COR-L47 (cell line): ENCODE measurements at regions not wholly inside any gene's neighbourhood (a gene's known extent, or its start where the extent isn't known, plus 50 kb on each side); places are given as distances from the start of the nearest gene placed in this dataset.
"Not testable (repeated sequence)": the region's sequence is repeated elsewhere in the genome, so short reads cannot be mapped to it uniquely, and the experiment has no call there.

Source experiments
- DNase-seq: peaks from one replicate; lab custom pipeline; 2025; lab: John Stamatoyannopoulos, UW

GRCh38 chr1:119191325-119191724, 50.9 kb upstream of the WARS2 start:
- no peak for DNase-seq

- no peak for DNase-seq
Observed at GRCh38 chr1:119204197-119204960, 63.9 kb upstream of the WARS2 start.

DNA sequence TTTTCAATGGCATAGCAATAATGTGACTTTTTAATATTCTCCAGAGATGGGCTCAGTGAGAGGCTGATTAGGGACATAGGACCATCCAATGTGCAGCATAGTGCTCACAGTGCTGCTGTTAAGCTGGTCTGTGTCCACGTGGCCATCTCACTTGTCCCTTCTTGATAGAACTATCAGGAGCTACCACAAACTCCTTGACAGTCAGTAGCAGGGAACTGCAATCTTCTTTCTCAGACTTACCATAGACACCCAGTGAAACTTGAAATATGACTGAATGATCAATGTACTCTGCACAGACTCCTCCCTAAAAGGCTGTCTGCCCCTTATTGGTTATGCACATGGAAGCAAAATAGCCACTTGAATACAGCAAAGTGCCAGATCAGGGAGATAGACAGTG, 64.5 kb upstream of the WARS2 start:
- no peak for DNase-seq

DNA sequence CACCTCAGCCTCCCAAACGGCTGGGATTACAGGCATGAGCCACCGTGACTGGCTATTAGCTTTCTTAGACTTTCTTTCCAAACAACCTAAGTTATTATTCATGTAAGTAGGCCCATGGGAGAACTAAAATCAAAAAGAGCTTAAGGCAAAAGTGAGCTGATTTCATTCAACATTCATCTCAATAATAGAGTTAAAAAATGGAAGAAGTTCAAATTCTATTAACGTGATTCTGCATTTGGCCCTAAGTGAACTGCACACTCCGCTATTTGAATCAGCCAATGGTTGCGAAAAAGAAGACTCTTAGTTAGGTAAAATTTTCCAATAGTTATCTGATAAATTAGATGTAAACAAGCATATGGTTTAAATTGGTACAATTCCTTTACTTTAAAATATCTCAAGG, 68.6 kb upstream of the WARS2 start:
- DNase-seq = no peak

DNA sequence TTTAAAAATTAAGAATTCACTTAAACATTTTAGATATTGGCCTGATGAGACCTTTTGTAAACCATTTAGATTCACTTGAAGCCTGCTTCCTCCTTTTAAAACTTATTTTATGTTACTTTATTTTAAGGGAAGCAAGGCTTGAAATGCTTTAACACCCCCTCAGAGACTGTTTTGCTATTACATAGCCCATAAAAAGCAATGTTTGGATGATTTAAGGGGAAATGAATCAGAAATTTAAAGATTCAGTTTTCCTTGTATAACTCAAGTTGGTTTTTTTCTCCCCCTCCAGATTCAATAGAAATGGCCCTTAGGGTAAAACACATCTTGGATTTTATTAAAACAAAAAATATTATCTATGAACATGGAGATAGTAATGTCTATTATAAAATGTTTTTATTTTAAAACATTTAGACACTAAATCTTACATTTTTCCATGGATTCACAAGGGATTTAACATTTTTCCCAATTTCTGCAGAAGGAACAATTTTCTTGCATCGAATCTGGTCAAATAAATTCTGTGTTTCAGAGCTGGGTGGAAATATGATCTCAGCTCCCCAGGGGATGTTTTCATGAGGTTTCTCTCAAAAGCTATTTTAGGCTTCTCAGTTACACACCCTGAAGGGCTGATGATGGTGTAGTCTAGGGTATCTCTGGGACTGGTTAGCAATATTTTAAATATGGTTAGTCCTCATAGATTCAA, 69.3 kb upstream of the WARS2 start:
- DNase-seq = peak; percentile 5

DNA sequence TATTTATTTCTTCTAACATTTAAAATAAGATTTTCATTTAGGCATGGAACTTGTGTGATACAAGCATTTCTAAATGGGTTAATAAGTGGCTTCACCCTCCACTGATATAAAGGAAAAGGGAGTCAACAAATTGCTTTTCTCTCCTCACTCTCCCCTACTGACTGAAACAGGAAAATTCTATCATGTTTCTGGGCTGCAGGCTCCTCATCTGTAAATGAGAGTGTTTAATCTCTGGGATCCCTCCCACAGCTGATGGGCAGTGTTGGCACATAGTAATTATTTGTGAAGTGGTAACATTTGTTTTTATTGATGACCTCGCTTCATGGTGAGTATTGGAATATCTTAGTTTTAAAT, 69.8 kb upstream of the WARS2 start:
- no peak for DNase-seq

DNA sequence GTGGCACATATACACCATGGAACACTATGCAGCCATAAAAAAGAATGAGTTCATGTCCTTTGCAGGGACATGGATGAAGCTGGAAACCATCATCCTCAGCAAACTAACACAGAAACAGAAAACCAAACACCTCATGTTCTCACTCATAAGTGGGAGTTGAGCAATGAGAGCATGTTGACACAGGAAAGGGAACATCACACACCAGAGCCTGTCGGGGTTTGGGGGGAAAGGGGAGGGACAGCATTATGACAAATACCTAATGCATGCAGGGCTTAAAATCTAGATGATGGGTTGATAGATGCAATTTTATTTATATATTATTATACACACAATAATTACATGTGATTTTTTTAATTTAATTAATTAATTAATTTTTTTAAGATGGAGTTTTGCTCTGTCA, 72.8 kb upstream of the WARS2 start:
- DNase-seq = not testable (repeated sequence)

DNA sequence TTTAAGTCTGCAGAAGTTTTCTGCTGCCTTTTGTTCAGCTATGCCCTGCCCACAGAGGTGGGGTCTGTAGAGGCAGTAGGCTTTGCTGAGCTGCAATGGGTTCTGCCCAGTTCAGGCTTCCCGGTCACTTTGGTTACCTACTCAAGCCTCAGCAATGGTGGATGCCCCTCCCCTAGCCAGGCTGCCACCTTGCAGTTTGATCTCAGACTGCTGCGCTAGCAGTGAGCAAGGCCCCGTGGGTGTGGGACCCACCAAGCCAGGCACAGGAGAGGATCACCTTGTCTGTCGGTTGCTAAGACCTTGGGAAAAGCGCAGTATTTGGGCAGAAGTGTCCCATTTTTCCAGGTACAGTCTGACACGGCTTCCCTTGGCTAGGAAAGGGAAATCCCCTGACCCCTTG, 74.5 kb upstream of the WARS2 start:
- not testable (repeated sequence) for DNase-seq

DNA sequence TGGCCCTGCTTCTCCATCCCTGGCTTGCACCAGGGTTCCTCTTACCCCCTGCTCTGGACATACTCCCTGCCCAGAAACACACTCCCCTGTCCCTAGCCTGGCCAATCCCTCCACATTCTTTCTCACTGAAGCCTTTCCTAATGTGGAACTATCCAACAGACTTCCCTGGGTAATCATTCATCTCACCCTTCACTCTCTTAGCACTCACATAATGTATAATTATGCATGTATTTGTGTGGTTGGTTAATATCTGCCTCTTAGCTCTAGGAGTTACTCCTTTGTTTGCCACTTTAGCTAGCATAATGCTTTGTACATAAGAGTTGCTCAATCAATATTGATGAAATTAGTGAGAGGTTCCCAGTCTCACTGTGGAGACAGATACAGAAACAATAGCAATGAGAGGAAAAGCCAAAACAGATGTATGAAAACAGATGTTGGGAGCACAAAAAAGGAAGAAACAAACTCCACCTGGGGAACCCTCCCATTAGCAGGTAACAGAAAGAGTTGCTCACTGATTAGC, 76.9 kb upstream of the WARS2 start:
- no peak for DNase-seq

DNA sequence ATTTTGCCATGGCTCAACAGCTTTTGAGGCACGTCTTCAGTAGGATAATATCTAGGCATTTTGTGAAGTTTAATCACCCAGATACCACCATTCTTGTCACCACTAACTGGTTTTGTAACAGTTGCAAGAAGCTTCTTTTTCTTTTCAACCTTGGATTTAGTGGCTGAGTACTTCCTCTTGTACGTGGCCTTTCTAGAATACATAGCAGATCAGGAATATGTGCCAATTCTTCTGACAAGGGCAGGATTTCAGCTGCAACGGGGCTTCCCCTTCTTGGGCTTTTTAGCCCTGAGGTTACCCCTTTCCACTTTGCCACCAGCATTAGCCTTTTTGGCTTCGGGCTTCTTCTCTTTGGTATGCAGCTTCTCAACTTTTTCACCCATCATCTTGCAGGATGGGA, 79.3 kb upstream of the WARS2 start:
- DNase-seq = no peak

GRCh38 chr1:119220991-119221390, 80.5 kb upstream of the WARS2 start:
- no peak for DNase-seq

GRCh38 chr1:119222271-119222670, 81.8 kb upstream of the WARS2 start:
- DNase-seq = no peak

- no peak for DNase-seq
Observed at GRCh38 chr1:119225265-119225664, 84.8 kb upstream of the WARS2 start.

GRCh38 chr1:119225831-119226230, 85.4 kb upstream of the WARS2 start:
- DNase-seq = no peak

DNA sequence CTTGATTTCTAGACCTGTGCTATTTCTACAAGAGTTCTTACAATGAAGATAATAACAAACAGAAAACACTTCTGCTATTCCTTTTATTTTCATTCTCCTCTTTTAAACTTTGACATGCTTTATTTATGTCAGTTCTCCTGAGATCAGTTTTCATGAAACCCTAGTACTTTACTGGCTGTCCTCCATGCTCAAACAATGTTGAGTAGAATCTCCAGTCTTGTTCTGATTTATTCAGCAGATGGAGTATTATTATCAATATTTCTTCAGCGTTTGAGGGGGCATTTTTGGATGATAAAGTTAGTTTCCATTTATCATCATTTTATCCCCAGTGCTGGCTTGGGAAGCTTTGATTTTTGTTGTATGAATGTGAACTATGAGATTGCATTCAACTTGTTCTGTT, 85.9 kb upstream of the WARS2 start:
- no peak for DNase-seq

DNA sequence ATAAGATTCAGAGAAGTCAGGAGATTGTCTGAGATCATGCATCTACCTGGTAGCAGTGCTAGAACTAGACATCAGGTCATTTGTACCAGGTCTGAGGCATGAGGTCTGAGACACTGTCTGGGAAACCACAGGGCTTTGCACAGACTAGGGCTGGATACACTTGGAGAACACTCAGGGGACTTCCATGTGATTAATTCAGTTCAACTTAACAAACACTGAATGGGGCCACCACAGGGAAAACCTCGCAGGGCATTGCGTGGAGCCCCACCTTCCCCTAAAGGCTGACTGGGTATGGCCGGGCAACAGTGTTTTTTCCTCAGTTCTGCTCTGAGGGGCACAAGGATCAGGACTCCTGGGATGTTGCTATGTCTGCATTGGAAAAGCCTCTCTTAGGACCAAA, 86.5 kb upstream of the WARS2 start:
- DNase-seq = no peak

DNA sequence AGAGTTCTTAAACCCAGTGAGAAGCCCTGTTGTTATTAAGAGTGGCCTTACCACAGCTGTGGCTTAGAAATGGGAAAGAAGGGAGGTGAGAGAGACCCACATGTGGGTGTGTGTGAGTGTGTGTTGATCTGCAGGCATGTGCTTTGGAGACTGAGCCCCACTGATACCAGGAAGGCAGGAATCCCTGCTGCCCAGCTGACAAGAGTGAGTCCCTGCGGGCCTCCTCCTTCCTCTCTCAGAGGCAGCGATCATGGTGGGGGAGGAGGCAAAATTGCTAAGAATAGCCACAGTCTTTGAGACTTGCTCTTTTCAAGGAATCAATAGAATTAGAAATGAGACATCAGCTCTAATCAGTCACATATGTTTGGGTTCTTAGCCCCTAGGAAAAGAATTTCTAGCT, 87.0 kb upstream of the WARS2 start:
- DNase-seq = no peak

GRCh38 chr1:119228335-119229080, 88.1 kb upstream of the WARS2 start:
- no peak for DNase-seq

DNA sequence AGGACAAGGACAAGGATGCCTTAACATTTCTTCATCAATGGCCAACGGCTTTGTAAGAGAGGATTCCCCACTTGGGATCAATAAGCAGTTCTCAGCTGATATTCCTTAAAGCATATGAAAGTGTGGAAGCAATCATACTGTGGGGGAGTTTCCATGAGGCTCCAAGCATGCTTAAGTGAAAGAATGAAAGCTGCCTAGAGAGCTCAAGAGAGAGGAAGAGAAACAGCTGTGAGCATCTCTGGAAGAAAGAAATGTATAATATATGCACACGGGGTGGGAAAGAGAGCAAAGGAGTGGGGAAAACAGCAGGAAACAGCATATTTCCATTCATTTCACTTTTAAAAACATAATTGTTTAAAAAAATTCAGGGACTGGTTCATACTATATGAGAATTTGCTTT, 94.7 kb upstream of the WARS2 start:
- DNase-seq = no peak

GRCh38 chr1:119245881-119246280, 105.4 kb upstream of the WARS2 start:
- no peak for DNase-seq

DNA sequence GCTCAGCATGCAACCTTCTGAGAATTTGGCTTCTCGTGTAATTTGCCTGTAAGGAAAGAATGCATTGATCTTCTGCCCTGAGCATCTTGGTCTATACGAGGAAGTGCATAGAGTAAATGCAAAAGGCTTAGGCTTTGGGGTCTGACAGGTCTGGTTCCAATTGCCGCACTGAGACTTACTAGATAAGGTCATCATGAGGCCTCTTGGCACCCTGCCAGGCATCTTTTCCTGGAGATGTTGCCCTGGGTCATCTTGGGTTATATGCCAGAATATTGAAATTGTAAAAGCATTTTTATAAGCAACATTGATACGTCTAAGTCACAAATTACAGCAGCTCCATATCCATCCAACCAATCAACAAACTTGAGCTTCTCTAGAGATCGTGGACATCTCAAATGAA, 108.8 kb upstream of the WARS2 start:
- DNase-seq = no peak

DNA sequence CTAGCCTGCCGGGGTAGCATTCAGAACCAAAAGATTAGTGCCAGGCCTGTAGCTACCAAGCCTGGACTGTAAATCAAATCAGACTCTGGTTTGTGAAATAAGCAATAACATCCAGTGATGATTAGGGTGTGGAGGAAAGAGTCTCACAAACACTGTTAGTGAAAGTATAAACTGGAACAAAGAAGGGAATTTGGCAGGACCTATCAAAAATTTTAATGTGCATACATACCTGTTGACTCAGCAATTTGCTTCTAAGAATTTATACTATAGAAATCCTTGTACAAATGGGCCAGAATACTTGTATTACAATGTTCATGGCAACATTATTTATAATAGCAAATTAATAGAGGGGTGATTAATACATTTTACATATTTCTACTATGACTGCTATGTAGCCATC, 109.8 kb upstream of the WARS2 start:
- no peak for DNase-seq

DNA sequence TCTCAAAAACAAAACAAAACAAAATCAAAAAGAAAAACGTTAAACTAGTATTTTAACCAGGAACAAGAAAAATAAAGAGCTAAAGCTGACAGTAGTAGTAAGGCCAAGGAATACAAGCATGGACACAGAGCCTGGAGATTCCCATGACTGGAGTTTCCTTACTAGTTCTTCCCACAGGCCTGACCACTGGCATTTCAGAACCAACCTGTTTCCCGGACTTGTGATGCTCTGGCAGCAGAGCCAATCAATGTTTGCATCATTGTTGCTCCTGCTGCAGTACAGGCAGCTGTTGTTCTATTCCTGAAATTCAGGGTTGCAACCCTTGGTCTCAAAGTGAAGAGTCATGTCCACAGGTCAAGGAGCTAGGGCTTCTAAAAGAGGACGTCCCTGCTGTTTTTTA, 111.3 kb upstream of the WARS2 start:
- no peak for DNase-seq
